ENCODE measurements at regions not wholly inside any gene's neighbourhood (a gene's known extent, or its start where the extent isn't known, plus 50 kb on each side); places are given as distances from the start of the nearest gene placed in this dataset.

DNA sequence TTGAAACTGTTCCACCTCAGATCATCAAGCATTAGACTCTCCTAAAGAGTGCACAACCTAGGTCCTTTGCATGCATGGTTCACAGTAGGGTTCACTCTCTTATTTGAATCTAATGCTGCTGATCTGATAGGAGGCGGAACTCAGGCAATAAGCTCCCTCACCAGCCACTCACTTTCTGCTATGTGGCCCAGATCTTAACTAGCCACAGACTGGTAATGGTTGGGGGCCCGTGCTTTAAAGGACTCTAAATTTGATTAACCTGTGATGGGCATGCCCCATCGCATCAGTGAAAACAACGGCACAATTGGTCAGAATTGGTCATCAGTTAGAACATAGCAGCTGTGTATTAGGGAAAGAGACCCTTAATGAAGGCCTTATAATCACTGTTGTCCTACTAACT is 753.7 kb upstream of the SORCS1 start:
- TF ChIP-seq, protein P1, sequence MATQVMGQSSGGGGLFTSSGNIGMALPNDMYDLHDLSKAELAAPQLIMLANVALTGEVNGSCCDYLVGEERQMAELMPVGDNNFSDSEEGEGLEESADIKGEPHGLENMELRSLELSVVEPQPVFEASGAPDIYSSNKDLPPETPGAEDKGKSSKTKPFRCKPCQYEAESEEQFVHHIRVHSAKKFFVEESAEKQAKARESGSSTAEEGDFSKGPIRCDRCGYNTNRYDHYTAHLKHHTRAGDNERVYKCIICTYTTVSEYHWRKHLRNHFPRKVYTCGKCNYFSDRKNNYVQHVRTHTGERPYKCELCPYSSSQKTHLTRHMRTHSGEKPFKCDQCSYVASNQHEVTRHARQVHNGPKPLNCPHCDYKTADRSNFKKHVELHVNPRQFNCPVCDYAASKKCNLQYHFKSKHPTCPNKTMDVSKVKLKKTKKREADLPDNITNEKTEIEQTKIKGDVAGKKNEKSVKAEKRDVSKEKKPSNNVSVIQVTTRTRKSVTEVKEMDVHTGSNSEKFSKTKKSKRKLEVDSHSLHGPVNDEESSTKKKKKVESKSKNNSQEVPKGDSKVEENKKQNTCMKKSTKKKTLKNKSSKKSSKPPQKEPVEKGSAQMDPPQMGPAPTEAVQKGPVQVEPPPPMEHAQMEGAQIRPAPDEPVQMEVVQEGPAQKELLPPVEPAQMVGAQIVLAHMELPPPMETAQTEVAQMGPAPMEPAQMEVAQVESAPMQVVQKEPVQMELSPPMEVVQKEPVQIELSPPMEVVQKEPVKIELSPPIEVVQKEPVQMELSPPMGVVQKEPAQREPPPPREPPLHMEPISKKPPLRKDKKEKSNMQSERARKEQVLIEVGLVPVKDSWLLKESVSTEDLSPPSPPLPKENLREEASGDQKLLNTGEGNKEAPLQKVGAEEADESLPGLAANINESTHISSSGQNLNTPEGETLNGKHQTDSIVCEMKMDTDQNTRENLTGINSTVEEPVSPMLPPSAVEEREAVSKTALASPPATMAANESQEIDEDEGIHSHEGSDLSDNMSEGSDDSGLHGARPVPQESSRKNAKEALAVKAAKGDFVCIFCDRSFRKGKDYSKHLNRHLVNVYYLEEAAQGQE (IDR thresholded peaks at IDR 0.05; ENCODE audit: insufficient read depth in 1 of 2, low read depth in 2 of 2, low read length in 1 of 2): no peak
- TF ChIP-seq POLR2AphosphoS5 (IDR thresholded peaks at IDR 0.05; ENCODE audit: low read depth, low read length): no peak
- TF ChIP-seq, protein P2, sequence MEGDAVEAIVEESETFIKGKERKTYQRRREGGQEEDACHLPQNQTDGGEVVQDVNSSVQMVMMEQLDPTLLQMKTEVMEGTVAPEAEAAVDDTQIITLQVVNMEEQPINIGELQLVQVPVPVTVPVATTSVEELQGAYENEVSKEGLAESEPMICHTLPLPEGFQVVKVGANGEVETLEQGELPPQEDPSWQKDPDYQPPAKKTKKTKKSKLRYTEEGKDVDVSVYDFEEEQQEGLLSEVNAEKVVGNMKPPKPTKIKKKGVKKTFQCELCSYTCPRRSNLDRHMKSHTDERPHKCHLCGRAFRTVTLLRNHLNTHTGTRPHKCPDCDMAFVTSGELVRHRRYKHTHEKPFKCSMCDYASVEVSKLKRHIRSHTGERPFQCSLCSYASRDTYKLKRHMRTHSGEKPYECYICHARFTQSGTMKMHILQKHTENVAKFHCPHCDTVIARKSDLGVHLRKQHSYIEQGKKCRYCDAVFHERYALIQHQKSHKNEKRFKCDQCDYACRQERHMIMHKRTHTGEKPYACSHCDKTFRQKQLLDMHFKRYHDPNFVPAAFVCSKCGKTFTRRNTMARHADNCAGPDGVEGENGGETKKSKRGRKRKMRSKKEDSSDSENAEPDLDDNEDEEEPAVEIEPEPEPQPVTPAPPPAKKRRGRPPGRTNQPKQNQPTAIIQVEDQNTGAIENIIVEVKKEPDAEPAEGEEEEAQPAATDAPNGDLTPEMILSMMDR (IDR thresholded peaks at IDR 0.05): no peak
- no peak for TF ChIP-seq SIN3A (IDR thresholded peaks at IDR 0.05; ENCODE audit: borderline replicate concordance, insufficient read depth, low read depth, low read length)
- TF ChIP-seq TCF7L2 (IDR thresholded peaks at IDR 0.05; ENCODE audit: low read depth, low read length): no peak
- ChIA-PET CTCF (no interaction called here), POLR2A (no interaction called here)
- no TSS peak for BruUV-seq (replicated peaks)
- in situ Hi-C loops (cut with HindIII; ENCODE audit: low pct_unique_long_range_greater_than_20kb, low sequenced_read_pairs) (no loop called here), intact Hi-C loops (cut with micrococcal nuclease; ENCODE audit: unreplicated experiment) (no loop called here)
- no peaks in the 10 kb centered on the region; the same call in 1 of the 2 replicates for H3K9me3 ChIP-seq (ENCODE audit: control insufficient read depth, insufficient read depth, low read depth, low read length)
- H3K36me3 ChIP-seq (ENCODE audit: control insufficient read depth, insufficient read depth, low read length): no peaks in the 10 kb centered on the region
- DNase-seq (ENCODE audit: low read depth, low spot score) (no peak), ATAC-seq (no peak)
- no peak overlapping the region for H3K4me3 ChIP-seq (ENCODE audit: low read depth in 2 of 2, low read length in 2 of 2)
- no peak overlapping the region for H3K27ac ChIP-seq (ENCODE audit: low read length)
- H3K27me3 ChIP-seq (ENCODE audit: control insufficient read depth, insufficient read depth, low read length): no peaks in the 10 kb centered on the region
- H3K4me1 ChIP-seq (ENCODE audit: control insufficient read depth, insufficient read depth, low read length): no peaks in the 10 kb centered on the region

DNA sequence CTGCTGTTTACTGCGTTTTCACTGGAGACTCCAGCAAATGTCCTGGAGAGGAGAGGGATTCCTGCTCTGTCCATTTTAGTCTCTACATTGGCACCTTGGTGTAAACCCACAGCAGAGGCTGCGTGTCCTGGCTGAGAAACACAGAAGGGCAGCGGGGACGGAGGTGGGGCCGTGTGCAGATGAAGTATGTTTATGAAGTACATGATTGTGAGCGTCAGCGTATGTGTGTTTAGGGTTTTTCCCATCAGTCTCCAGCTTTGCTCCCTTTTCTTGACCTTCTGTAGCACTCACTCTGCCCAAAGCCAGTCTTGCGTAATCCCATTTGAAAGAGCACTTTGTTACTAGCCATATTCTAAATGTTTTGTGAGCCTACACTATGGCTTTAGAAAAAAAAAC is 750.7 kb upstream of the SORCS1 start:
- CTCF ChIA-PET: no interaction called here
- no peaks in the 10 kb centered on the region for H3K36me3 ChIP-seq (ENCODE audit: control insufficient read depth, insufficient read depth, low read length)
- intact Hi-C loops (cut with micrococcal nuclease; ENCODE audit: unreplicated experiment) (no loop called here), in situ Hi-C loops (cut with HindIII; ENCODE audit: low pct_unique_long_range_greater_than_20kb, low sequenced_read_pairs) (no loop called here)
- TF ChIP-seq, protein P1 (IDR thresholded peaks at IDR 0.05; ENCODE audit: insufficient read depth in 1 of 2, low read depth in 2 of 2, low read length in 1 of 2): no peak
- TF ChIP-seq TCF7L2 (IDR thresholded peaks at IDR 0.05; ENCODE audit: low read depth, low read length): no peak
- POLR2A ChIA-PET: no interaction called here
- no peaks in the 10 kb centered on the region for H3K27me3 ChIP-seq (ENCODE audit: control insufficient read depth, insufficient read depth, low read length)
- ATAC-seq (no peak), DNase-seq (ENCODE audit: low read depth, low spot score) (no peak)
- H3K9me3 ChIP-seq (ENCODE audit: control insufficient read depth, insufficient read depth, low read depth, low read length): no peaks in the 10 kb centered on the region; the same call in 1 of the 2 replicates
- H3K27ac ChIP-seq (ENCODE audit: low read length): no peak overlapping the region
- no peak overlapping the region for H3K4me3 ChIP-seq (ENCODE audit: low read depth in 2 of 2, low read length in 2 of 2)
- BruUV-seq (replicated peaks): no TSS peak
- H3K4me1 ChIP-seq (ENCODE audit: control insufficient read depth, insufficient read depth, low read length): no peaks in the 10 kb centered on the region

Measured in Panc1 (cell line).